ENCODE measurements at regions not wholly inside any gene's neighbourhood (a gene's known extent, or its start where the extent isn't known, plus 50 kb on each side); places are given as distances from the start of the nearest gene placed in this dataset.
"Not testable (repeated sequence)": the region's sequence is repeated elsewhere in the genome, so short reads cannot be mapped to it uniquely, and the experiment has no call there.

- no peak overlapping the region for H3K9ac ChIP-seq
- peaks cover 16% of the 10 kb centered on the region for H3K4me1 ChIP-seq
- peaks cover 18% of the 10 kb centered on the region; the same call in 1 of the 2 replicates for H3K9me3 ChIP-seq
- no peak overlapping the region for H3K27ac ChIP-seq
- no peaks in the 10 kb centered on the region for H4K20me1 ChIP-seq
- no peaks in the 10 kb centered on the region for H3K27me3 ChIP-seq
- H3K36me3 ChIP-seq, result no peaks in the 10 kb centered on the region
- H3K4me2 ChIP-seq, result no peak overlapping the region
- no peak overlapping the region for H3K4me3 ChIP-seq
- TF ChIP-seq Cebpa-rat (IDR thresholded peaks at IDR 0.05), result no peak
Observed at GRCh38 chr4:187098429-187098828, 374.8 kb upstream of the FAT1 start.

GRCh38 chr4:187103351-187103750 is 379.7 kb upstream of the FAT1 start:
- Histone ChIP-seq H3K27me3 (no peaks in the 10 kb centered on the region), H4K20me1 (no peaks in the 10 kb centered on the region), H3K4me1 (peaks cover 21% of the 10 kb centered on the region), H3K4me2 (peak overlapping the region; percentile 27; the same call in 1 of the 2 replicates), H3K27ac (no peak overlapping the region), H3K9me3 (peaks cover 10% of the 10 kb centered on the region; the same call in 1 of the 2 replicates), H3K9ac (no peak overlapping the region), H3K36me3 (no peaks in the 10 kb centered on the region), H3K4me3 (no peak overlapping the region)
- no peak for TF ChIP-seq Cebpa-rat (IDR thresholded peaks at IDR 0.05)

- no peaks in the 10 kb centered on the region for H3K36me3 ChIP-seq
Observed at GRCh38 chr4:187108845-187109244, 385.2 kb upstream of the FAT1 start.

GRCh38 chr4:187109636-187110035 is 386.0 kb upstream of the FAT1 start:
- no peak overlapping the region for H3K4me3 ChIP-seq
- H3K27ac ChIP-seq, result no peak overlapping the region
- H3K36me3 ChIP-seq, result no peaks in the 10 kb centered on the region
- H3K27me3 ChIP-seq, result no peaks in the 10 kb centered on the region
- no peak overlapping the region for H3K4me2 ChIP-seq
- no peaks in the 10 kb centered on the region for H4K20me1 ChIP-seq
- no peaks in the 10 kb centered on the region for H3K9me3 ChIP-seq
- no peak for TF ChIP-seq Cebpa-rat (IDR thresholded peaks at IDR 0.05)
- no peaks in the 10 kb centered on the region for H3K4me1 ChIP-seq
- no peak overlapping the region for H3K9ac ChIP-seq

More at GRCh38 chr4:187108845-187109244, 385.2 kb upstream of the FAT1 start:
- Histone ChIP-seq H4K20me1 (no peaks in the 10 kb centered on the region), H3K4me2 (no peak overlapping the region), H3K27ac (no peak overlapping the region), H3K9ac (no peak overlapping the region), H3K4me1 (0 out of 2 replicates have a peak, but pooled peaks cover 1% of the 10 kb centered on the region), H3K9me3 (no peaks in the 10 kb centered on the region), H3K27me3 (no peaks in the 10 kb centered on the region), H3K4me3 (no peak overlapping the region)
- no peak for TF ChIP-seq Cebpa-rat (IDR thresholded peaks at IDR 0.05)

GRCh38 chr4:187118166-187118565 is 394.5 kb upstream of the FAT1 start:
- Histone ChIP-seq H3K9ac (no peak overlapping the region), H3K27me3 (no peaks in the 10 kb centered on the region), H3K27ac (no peak overlapping the region), H3K4me2 (no peak overlapping the region), H4K20me1 (no peaks in the 10 kb centered on the region), H3K4me1 (no peaks in the 10 kb centered on the region), H3K9me3 (no peaks in the 10 kb centered on the region), H3K4me3 (no peak overlapping the region), H3K36me3 (no peaks in the 10 kb centered on the region)
- no peak for TF ChIP-seq Cebpa-rat (IDR thresholded peaks at IDR 0.05)

- Histone ChIP-seq H3K4me3 (no peak overlapping the region), H3K4me1 (no peaks in the 10 kb centered on the region), H3K27me3 (no peaks in the 10 kb centered on the region), H3K36me3 (no peaks in the 10 kb centered on the region), H3K9me3 (no peaks in the 10 kb centered on the region), H3K4me2 (no peak overlapping the region), H3K27ac (no peak overlapping the region), H4K20me1 (no peaks in the 10 kb centered on the region), H3K9ac (no peak overlapping the region)
- TF ChIP-seq Cebpa-rat (IDR thresholded peaks at IDR 0.05), result no peak
Observed at GRCh38 chr4:187118602-187119120, 395.0 kb upstream of the FAT1 start.

GRCh38 chr4:187124331-187124730 is 400.7 kb upstream of the FAT1 start:
- Histone ChIP-seq H4K20me1 (no peaks in the 10 kb centered on the region), H3K27ac (no peak overlapping the region), H3K9me3 (no peaks in the 10 kb centered on the region), H3K27me3 (no peaks in the 10 kb centered on the region), H3K36me3 (no peaks in the 10 kb centered on the region), H3K9ac (no peak overlapping the region), H3K4me2 (no peak overlapping the region), H3K4me1 (no peaks in the 10 kb centered on the region), H3K4me3 (no peak overlapping the region)
- no peak for TF ChIP-seq Cebpa-rat (IDR thresholded peaks at IDR 0.05)

- Histone ChIP-seq H3K4me3 (no peak overlapping the region), H3K9me3 (no peaks in the 10 kb centered on the region), H3K36me3 (no peaks in the 10 kb centered on the region), H3K4me2 (no peak overlapping the region), H3K9ac (no peak overlapping the region), H3K27ac (no peak overlapping the region), H3K4me1 (no peaks in the 10 kb centered on the region), H4K20me1 (no peaks in the 10 kb centered on the region), H3K27me3 (no peaks in the 10 kb centered on the region)
- no peak for TF ChIP-seq Cebpa-rat (IDR thresholded peaks at IDR 0.05)
Observed at GRCh38 chr4:187125062-187125461, 401.4 kb upstream of the FAT1 start.

- no peak overlapping the region for H3K27ac ChIP-seq
- H3K36me3 ChIP-seq, result no peaks in the 10 kb centered on the region
- no peak for TF ChIP-seq Cebpa-rat (IDR thresholded peaks at IDR 0.05)
- H3K4me3 ChIP-seq, result no peak overlapping the region
- H3K9ac ChIP-seq, result no peak overlapping the region
- no peaks in the 10 kb centered on the region for H4K20me1 ChIP-seq
- peaks cover 4% of the 10 kb centered on the region; the same call in 1 of the 2 replicates for H3K9me3 ChIP-seq
- H3K27me3 ChIP-seq, result no peaks in the 10 kb centered on the region
- H3K4me1 ChIP-seq, result no peaks in the 10 kb centered on the region
- no peak overlapping the region for H3K4me2 ChIP-seq
Observed at GRCh38 chr4:187127456-187127855, 403.8 kb upstream of the FAT1 start.

- no peak for TF ChIP-seq Cebpa-rat (IDR thresholded peaks at IDR 0.05)
- Histone ChIP-seq H4K20me1 (no peaks in the 10 kb centered on the region), H3K9ac (no peak overlapping the region), H3K4me1 (no peaks in the 10 kb centered on the region), H3K27ac (no peak overlapping the region), H3K36me3 (no peaks in the 10 kb centered on the region), H3K9me3 (peaks cover 4% of the 10 kb centered on the region; the same call in 1 of the 2 replicates), H3K4me3 (no peak overlapping the region), H3K4me2 (no peak overlapping the region), H3K27me3 (no peaks in the 10 kb centered on the region)
Observed at GRCh38 chr4:187128222-187128621, 404.6 kb upstream of the FAT1 start.

GRCh38 chr4:187128976-187129375 is 405.3 kb upstream of the FAT1 start:
- no peak for TF ChIP-seq Cebpa-rat (IDR thresholded peaks at IDR 0.05)
- H3K27me3 ChIP-seq, result no peaks in the 10 kb centered on the region

GRCh38 chr4:187131826-187132225 is 408.2 kb upstream of the FAT1 start:
- not testable (repeated sequence) for H3K4me2 ChIP-seq, H3K27ac ChIP-seq, H3K4me3 ChIP-seq, H3K9me3 ChIP-seq, H3K9ac ChIP-seq, H3K4me1 ChIP-seq, H4K20me1 ChIP-seq, H3K27me3 ChIP-seq, H3K36me3 ChIP-seq

More at GRCh38 chr4:187128976-187129375, 405.3 kb upstream of the FAT1 start:
- Histone ChIP-seq H3K4me1 (no peaks in the 10 kb centered on the region), H3K27ac (no peak overlapping the region), H4K20me1 (no peaks in the 10 kb centered on the region), H3K9ac (no peak overlapping the region), H3K9me3 (peaks cover 4% of the 10 kb centered on the region; the same call in 1 of the 2 replicates), H3K36me3 (no peaks in the 10 kb centered on the region), H3K4me3 (no peak overlapping the region), H3K4me2 (no peak overlapping the region)
